ENCODE measurements at regions not wholly inside any gene's neighbourhood (a gene's known extent, or its start where the extent isn't known, plus 50 kb on each side); places are given as distances from the start of the nearest gene placed in this dataset.
"Not testable (repeated sequence)": the region's sequence is repeated elsewhere in the genome, so short reads cannot be mapped to it uniquely, and the experiment has no call there.

- ATAC-seq (replicated peaks): no peak
- Mint-ChIP-seq H3K4me3 (no peak overlapping the region), H3K9me3 (no peaks in the 10 kb centered on the region), H3K4me1 (no peaks in the 10 kb centered on the region), H3K27me3 (no peaks in the 10 kb centered on the region), H3K36me3 (ENCODE audit: low read depth) (no peaks in the 10 kb centered on the region), H3K27ac (no peak overlapping the region)
Measured at GRCh38 chr9:27792971-27793689, 219.8 kb upstream of the C9orf72 start.

- Mint-ChIP-seq H3K27me3 (peaks cover 3% of the 10 kb centered on the region), H3K9me3 (no peaks in the 10 kb centered on the region), H3K4me1 (no peaks in the 10 kb centered on the region), H3K27ac (no peak overlapping the region), H3K4me3 (no peak overlapping the region), H3K36me3 (ENCODE audit: low read depth) (no peaks in the 10 kb centered on the region)
- ATAC-seq (replicated peaks): no peak
Measured at GRCh38 chr9:27799326-27799725, 226.0 kb upstream of the C9orf72 start.

GRCh38 chr9:27800159-27800558, 226.9 kb upstream of the C9orf72 start:
- Mint-ChIP-seq H3K27me3 (peaks cover 3% of the 10 kb centered on the region), H3K4me1 (no peaks in the 10 kb centered on the region), H3K27ac (no peak overlapping the region), H3K4me3 (no peak overlapping the region), H3K36me3 (ENCODE audit: low read depth) (no peaks in the 10 kb centered on the region), H3K9me3 (no peaks in the 10 kb centered on the region)
- no peak for ATAC-seq (replicated peaks)

- H3K4me3 Mint-ChIP-seq: no peak overlapping the region
- H3K36me3 Mint-ChIP-seq (ENCODE audit: low read depth): no peaks in the 10 kb centered on the region
Measured at GRCh38 chr9:27800692-27801370, 227.6 kb upstream of the C9orf72 start.

GRCh38 chr9:27801545-27801944, 228.3 kb upstream of the C9orf72 start:
- no peaks in the 10 kb centered on the region for H3K4me1 Mint-ChIP-seq
- no peaks in the 10 kb centered on the region for H3K9me3 Mint-ChIP-seq
- H3K27me3 Mint-ChIP-seq: peaks cover 3% of the 10 kb centered on the region
- no peak overlapping the region for H3K4me3 Mint-ChIP-seq
- no peak overlapping the region for H3K27ac Mint-ChIP-seq
- no peaks in the 10 kb centered on the region for H3K36me3 Mint-ChIP-seq (ENCODE audit: low read depth)
- no peak for ATAC-seq (replicated peaks)

More at GRCh38 chr9:27800692-27801370, 227.6 kb upstream of the C9orf72 start:
- Mint-ChIP-seq H3K27me3 (peaks cover 3% of the 10 kb centered on the region), H3K4me1 (no peaks in the 10 kb centered on the region), H3K27ac (no peak overlapping the region), H3K9me3 (no peaks in the 10 kb centered on the region)
- ATAC-seq (replicated peaks): no peak

- no peaks in the 10 kb centered on the region for H3K9me3 Mint-ChIP-seq
- H3K27ac Mint-ChIP-seq: no peak overlapping the region
- H3K36me3 Mint-ChIP-seq (ENCODE audit: low read depth): no peaks in the 10 kb centered on the region
- ATAC-seq (replicated peaks): no peak
- no peaks in the 10 kb centered on the region for H3K4me1 Mint-ChIP-seq
- H3K4me3 Mint-ChIP-seq: no peak overlapping the region
- H3K27me3 Mint-ChIP-seq: peaks cover 3% of the 10 kb centered on the region
Measured at GRCh38 chr9:27802418-27802817, 229.1 kb upstream of the C9orf72 start.

GRCh38 chr9:27808864-27809263, 235.6 kb upstream of the C9orf72 start:
- Mint-ChIP-seq H3K4me3 (no peak overlapping the region), H3K27me3 (no peaks in the 10 kb centered on the region), H3K27ac (no peak overlapping the region), H3K4me1 (no peaks in the 10 kb centered on the region), H3K36me3 (ENCODE audit: low read depth) (no peaks in the 10 kb centered on the region), H3K9me3 (no peaks in the 10 kb centered on the region)
- ATAC-seq (replicated peaks): no peak

- H3K36me3 Mint-ChIP-seq (ENCODE audit: low read depth): no peaks in the 10 kb centered on the region
- no peak overlapping the region for H3K27ac Mint-ChIP-seq
- no peaks in the 10 kb centered on the region for H3K9me3 Mint-ChIP-seq
- H3K4me3 Mint-ChIP-seq: no peak overlapping the region
- no peaks in the 10 kb centered on the region for H3K27me3 Mint-ChIP-seq
- ATAC-seq (replicated peaks): no peak
- H3K4me1 Mint-ChIP-seq: no peaks in the 10 kb centered on the region
Measured at GRCh38 chr9:27817747-27818146, 244.5 kb upstream of the C9orf72 start.

GRCh38 chr9:27818348-27818747, 245.1 kb upstream of the C9orf72 start:
- Mint-ChIP-seq H3K4me3 (no peak overlapping the region), H3K9me3 (no peaks in the 10 kb centered on the region), H3K27ac (no peak overlapping the region), H3K36me3 (ENCODE audit: low read depth) (no peaks in the 10 kb centered on the region), H3K27me3 (no peaks in the 10 kb centered on the region), H3K4me1 (no peaks in the 10 kb centered on the region)
- no peak for ATAC-seq (replicated peaks)

GRCh38 chr9:27828908-27829307, 255.6 kb upstream of the C9orf72 start:
- H3K27ac Mint-ChIP-seq: no peak overlapping the region
- peaks cover 4% of the 10 kb centered on the region for H3K9me3 Mint-ChIP-seq
- H3K4me3 Mint-ChIP-seq: no peak overlapping the region
- H3K27me3 Mint-ChIP-seq: no peaks in the 10 kb centered on the region
- H3K4me1 Mint-ChIP-seq: no peaks in the 10 kb centered on the region
- no peak for ATAC-seq (replicated peaks)
- H3K36me3 Mint-ChIP-seq (ENCODE audit: low read depth): no peaks in the 10 kb centered on the region

- Mint-ChIP-seq H3K4me3 (no peak overlapping the region), H3K36me3 (ENCODE audit: low read depth) (no peaks in the 10 kb centered on the region), H3K27ac (no peak overlapping the region), H3K4me1 (no peaks in the 10 kb centered on the region), H3K9me3 (peaks cover 4% of the 10 kb centered on the region), H3K27me3 (no peaks in the 10 kb centered on the region)
- no peak for ATAC-seq (replicated peaks)
Measured at GRCh38 chr9:27829621-27830020, 256.3 kb upstream of the C9orf72 start.

- H3K9me3 Mint-ChIP-seq; H3K27ac Mint-ChIP-seq; H3K36me3 Mint-ChIP-seq (ENCODE audit: low read depth); H3K4me1 Mint-ChIP-seq; H3K4me3 Mint-ChIP-seq; H3K27me3 Mint-ChIP-seq; ATAC-seq (replicated peaks): not testable (repeated sequence)
Measured at GRCh38 chr9:27832108-27832507, 258.8 kb upstream of the C9orf72 start.

- Mint-ChIP-seq H3K27me3 (peaks cover 8% of the 10 kb centered on the region), H3K4me1 (no peaks in the 10 kb centered on the region), H3K4me3 (no peak overlapping the region), H3K27ac (no peak overlapping the region), H3K36me3 (ENCODE audit: low read depth) (no peaks in the 10 kb centered on the region), H3K9me3 (peaks cover 4% of the 10 kb centered on the region)
- ATAC-seq (replicated peaks): no peak
Measured at GRCh38 chr9:27835286-27835685, 262.0 kb upstream of the C9orf72 start.

GRCh38 chr9:27835746-27836145, 262.5 kb upstream of the C9orf72 start:
- Mint-ChIP-seq H3K27me3 (peaks cover 8% of the 10 kb centered on the region), H3K9me3 (peaks cover 4% of the 10 kb centered on the region), H3K4me1 (no peaks in the 10 kb centered on the region), H3K36me3 (ENCODE audit: low read depth) (no peaks in the 10 kb centered on the region), H3K4me3 (no peak overlapping the region), H3K27ac (no peak overlapping the region)
- ATAC-seq (replicated peaks): no peak

GRCh38 chr9:27836661-27837401, 263.6 kb upstream of the C9orf72 start:
- peaks cover 13% of the 10 kb centered on the region for H3K27me3 Mint-ChIP-seq
- H3K4me3 Mint-ChIP-seq: no peak overlapping the region
- H3K9me3 Mint-ChIP-seq: peaks cover 4% of the 10 kb centered on the region
- no peaks in the 10 kb centered on the region for H3K4me1 Mint-ChIP-seq
- no peak overlapping the region for H3K27ac Mint-ChIP-seq
- no peaks in the 10 kb centered on the region for H3K36me3 Mint-ChIP-seq (ENCODE audit: low read depth)
- ATAC-seq (replicated peaks): no peak

Data from activated T-helper 17 cell treated with anti-CD3 and anti-CD28 coated beads, Interleukin-2, amount 50 U/mL, for 72 hours (primary cell).